ENCODE measurements at regions not wholly inside any gene's neighbourhood (a gene's known extent, or its start where the extent isn't known, plus 50 kb on each side); places are given as distances from the start of the nearest gene placed in this dataset.

- TF ChIP-seq, protein P1, sequence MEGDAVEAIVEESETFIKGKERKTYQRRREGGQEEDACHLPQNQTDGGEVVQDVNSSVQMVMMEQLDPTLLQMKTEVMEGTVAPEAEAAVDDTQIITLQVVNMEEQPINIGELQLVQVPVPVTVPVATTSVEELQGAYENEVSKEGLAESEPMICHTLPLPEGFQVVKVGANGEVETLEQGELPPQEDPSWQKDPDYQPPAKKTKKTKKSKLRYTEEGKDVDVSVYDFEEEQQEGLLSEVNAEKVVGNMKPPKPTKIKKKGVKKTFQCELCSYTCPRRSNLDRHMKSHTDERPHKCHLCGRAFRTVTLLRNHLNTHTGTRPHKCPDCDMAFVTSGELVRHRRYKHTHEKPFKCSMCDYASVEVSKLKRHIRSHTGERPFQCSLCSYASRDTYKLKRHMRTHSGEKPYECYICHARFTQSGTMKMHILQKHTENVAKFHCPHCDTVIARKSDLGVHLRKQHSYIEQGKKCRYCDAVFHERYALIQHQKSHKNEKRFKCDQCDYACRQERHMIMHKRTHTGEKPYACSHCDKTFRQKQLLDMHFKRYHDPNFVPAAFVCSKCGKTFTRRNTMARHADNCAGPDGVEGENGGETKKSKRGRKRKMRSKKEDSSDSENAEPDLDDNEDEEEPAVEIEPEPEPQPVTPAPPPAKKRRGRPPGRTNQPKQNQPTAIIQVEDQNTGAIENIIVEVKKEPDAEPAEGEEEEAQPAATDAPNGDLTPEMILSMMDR (optimal IDR thresholded peaks at IDR 0.05 in 1 of 3, IDR thresholded peaks at IDR 0.05 in 1 of 3, conservative IDR thresholded peaks at IDR 0.05 in 1 of 3; ENCODE audit: extremely low read depth in 1 of 3, insufficient read depth in 2 of 3, low read length in 3 of 3): no peak
- TF ChIP-seq EZH2 (IDR thresholded peaks at IDR 0.05; ENCODE audit: low read length): no peak
Observed at GRCh38 chr5:20044460-20044859, 56.5 kb upstream of the CDH18 start.
